Muscle of arm (tissue), 1 donor: ENCODE measurements at regions not wholly inside any gene's neighbourhood (a gene's known extent, or its start where the extent isn't known, plus 50 kb on each side); places are given as distances from the start of the nearest gene placed in this dataset.

Source experiments
- DNase-seq: peaks from one replicate; pipeline ENCODE4 v3.0.0-alpha.2; 2013

GRCh38 chr1:5750186-5751162 lies 241.8 kb downstream of the NPHP4 start:
- DNase-seq, result no peak

GRCh38 chr1:5748286-5749225 lies 243.7 kb downstream of the NPHP4 start:
- DNase-seq, result no peak

- no peak for DNase-seq
These were observed 244.6 kb downstream of the NPHP4 start for GRCh38 chr1:5747426-5748285.

GRCh38 chr1:5746611-5747425 lies 245.4 kb downstream of the NPHP4 start:
- DNase-seq, result no peak

GRCh38 chr1:5745800-5746610 lies 246.2 kb downstream of the NPHP4 start:
- peak; percentile 56 for DNase-seq

- DNase-seq, result no peak
These were observed 247.1 kb downstream of the NPHP4 start for GRCh38 chr1:5744911-5745799.

- DNase-seq, result no peak
These were observed 247.9 kb downstream of the NPHP4 start for GRCh38 chr1:5744341-5744740.

GRCh38 chr1:5743435-5744095 lies 248.7 kb downstream of the NPHP4 start:
- no peak for DNase-seq

- no peak for DNase-seq
These were observed 249.4 kb downstream of the NPHP4 start for GRCh38 chr1:5742801-5743200.

GRCh38 chr1:5742032-5742431 lies 250.2 kb downstream of the NPHP4 start:
- DNase-seq, result no peak

- no peak for DNase-seq
These were observed 251.1 kb downstream of the NPHP4 start for GRCh38 chr1:5740865-5741860.

- no peak for DNase-seq
These were observed 251.8 kb downstream of the NPHP4 start for GRCh38 chr1:5740450-5740849.

- no peak for DNase-seq
These were observed 252.6 kb downstream of the NPHP4 start for GRCh38 chr1:5739561-5740078.

- DNase-seq, result no peak
These were observed 253.2 kb downstream of the NPHP4 start for GRCh38 chr1:5738911-5739462.

GRCh38 chr1:5737081-5737480 lies 255.1 kb downstream of the NPHP4 start:
- no peak for DNase-seq

- no peak for DNase-seq
These were observed 257.2 kb downstream of the NPHP4 start for GRCh38 chr1:5734996-5735395.
